NCI-H2107 (cell line): ENCODE measurements at regions not wholly inside any gene's neighbourhood (a gene's known extent, or its start where the extent isn't known, plus 50 kb on each side); places are given as distances from the start of the nearest gene placed in this dataset.

ENCODE experiments used
- DNase-seq: peaks from one replicate; lab custom pipeline; 2025; lab: John Stamatoyannopoulos, UW

- DNase-seq: no peak
These were observed 94.2 kb upstream of the CTNND2 start for GRCh38 chr5:11998397-11998796.

DNA sequence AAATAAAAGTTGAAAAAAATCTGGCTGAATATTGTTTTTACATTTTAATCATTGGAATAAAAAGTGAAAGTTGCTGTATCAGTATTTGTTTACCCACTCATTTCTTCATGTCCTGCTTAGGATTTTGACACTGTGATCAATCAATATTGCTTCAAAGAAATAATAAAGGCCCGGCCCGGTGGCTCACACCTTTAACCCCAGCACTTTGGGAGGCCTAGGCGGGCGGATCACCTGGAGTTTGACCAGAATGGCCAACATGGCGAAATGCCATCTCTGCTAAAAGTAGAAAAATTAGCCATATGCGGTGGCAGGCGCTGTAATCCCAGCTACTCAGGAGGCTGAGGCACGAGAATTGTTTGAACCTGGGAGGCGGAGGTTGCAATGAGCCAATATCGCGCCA is 93.7 kb upstream of the CTNND2 start:
- no peak for DNase-seq

DNA sequence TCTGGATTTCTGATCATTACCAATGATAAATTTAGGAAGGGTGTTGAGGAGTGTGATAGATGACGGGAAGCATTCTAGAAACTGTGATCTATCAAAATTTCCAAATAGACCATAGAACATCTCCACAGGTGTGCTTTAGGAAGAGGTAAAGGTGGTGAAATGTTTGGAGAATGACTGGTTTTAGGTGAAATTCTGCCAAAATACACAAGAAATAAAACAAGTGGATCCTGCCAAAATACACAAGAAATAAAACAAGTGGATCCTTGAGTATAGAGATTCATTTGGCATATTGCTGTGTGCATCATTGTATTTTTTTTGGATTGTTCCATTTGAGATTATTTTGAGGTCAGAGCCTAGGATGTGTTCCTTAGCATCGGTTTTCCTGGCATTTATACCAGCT is 88.3 kb upstream of the CTNND2 start:
- DNase-seq: no peak

DNA sequence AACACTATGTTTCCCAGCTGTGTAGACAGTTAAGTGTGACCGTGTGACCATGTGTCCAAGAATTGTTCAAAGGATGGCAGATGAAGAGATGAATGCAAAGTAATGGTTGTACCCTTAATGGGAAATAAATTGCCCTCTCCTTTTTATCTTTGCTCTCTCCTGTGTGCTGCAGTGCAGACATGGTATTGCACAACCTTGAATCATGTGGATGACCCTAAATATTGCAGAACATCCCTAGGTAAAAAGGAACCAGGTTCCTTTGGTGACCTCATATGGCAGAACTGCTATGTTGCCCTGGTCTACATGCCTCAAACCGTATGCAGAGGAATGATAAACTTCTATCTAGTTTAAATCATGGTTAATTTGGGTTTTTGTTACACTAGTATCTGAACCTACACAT is 81.7 kb upstream of the CTNND2 start:
- no peak for DNase-seq

DNA sequence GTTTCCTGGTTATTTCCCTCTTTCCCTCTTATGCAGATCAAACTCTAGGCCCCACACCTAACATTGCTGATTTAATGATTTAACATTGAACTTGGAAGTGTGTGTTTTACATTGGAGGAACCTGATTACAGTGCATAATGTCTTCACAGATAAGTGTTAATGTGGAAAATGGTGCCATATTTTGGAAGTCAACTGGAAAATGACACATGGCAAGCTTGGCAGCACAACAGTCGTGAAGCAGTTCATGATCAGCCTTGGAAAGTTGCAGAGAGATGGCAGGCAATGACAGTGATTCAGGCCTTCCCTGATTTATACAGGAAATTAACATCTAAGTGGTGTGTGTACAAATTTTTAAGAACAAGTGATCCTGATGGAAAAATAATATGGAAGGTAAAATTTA is 80.0 kb upstream of the CTNND2 start:
- DNase-seq: no peak

DNA sequence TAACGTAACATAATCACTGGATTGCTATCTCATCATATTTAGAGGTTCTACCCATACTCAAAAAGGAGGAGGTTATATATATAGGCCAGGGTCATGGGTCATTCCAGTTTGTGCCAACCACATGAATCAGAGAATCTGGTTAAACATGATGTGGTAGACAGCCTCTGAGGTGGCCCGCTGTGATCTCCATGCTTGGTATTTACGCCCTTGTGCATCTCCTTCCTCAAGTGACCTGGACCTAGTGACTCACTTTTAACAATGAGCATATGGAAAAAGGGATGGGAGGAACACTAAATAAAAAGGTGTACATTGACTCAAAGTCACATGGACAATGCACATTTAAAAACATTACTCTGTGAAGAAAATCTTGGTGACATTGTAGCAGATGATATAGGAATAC is 77.7 kb upstream of the CTNND2 start:
- no peak for DNase-seq

- no peak for DNase-seq
These were observed 73.7 kb upstream of the CTNND2 start for GRCh38 chr5:11977904-11978303.

GRCh38 chr5:11973469-11973868 is 69.2 kb upstream of the CTNND2 start:
- no peak for DNase-seq

DNA sequence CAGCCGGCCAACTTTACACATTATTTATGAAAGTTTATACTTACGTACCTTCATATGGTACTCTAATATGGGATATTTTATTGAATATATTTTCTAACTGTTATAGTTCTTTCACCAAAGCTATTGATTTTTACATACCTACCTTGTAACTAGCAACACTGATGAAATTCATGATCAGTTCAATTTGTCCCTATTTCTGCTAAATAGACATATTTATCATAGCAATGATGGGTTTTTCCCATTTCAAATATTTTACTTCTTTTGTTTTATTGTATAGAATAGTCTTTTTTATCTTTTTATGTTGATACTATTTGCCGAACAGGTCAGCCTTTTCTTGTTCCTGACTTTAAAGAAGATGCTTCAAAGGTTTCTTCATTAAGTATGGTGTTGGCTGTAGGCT is 59.0 kb upstream of the CTNND2 start:
- no peak for DNase-seq

- DNase-seq: no peak
These were observed 57.9 kb upstream of the CTNND2 start for GRCh38 chr5:11962122-11962521.

GRCh38 chr5:11958321-11958720 is 54.1 kb upstream of the CTNND2 start:
- DNase-seq: no peak

DNA sequence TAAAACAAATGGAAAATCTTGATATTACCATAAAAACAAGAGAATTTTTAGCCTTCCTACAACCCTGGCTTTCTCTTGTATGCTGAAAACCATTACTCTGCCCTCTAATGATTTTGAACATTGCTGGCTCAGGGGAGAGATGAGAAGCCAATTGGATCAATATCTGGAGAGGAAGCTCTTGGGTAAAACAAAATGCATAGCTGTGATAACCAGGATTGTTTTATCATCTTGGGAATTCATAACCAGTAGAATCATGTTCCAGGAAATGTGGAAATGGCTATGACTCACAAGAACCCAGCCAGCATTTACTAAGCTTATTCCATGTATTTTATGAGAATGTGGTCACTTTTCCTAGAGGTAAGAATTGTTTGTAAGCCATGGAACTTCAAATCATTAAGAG is 51.1 kb upstream of the CTNND2 start:
- DNase-seq: no peak
